MM.1S (cell line): ENCODE measurements at regions not wholly inside any gene's neighbourhood (a gene's known extent, or its start where the extent isn't known, plus 50 kb on each side); places are given as distances from the start of the nearest gene placed in this dataset.
A peak's percentile ranks its signal among the peaks of the same experiment; 100 is the strongest.

Experiments used
- DNase-seq: peaks from one replicate; pipeline ENCODE4 v3.0.0-alpha.2; 2015
- H2AFZ ChIP-seq: fragments of 300-600 bp; sonication (generic); 2 replicates; pipeline ENCODE4 v1.6.0; 2016; ENCODE audit warnings: antibody characterized with exemption, low read length
- H3F3A ChIP-seq: fragments of 300-600 bp; sonication (generic); 2 replicates; pipeline ENCODE4 v1.6.1; 2016; ENCODE audit warnings: mild to moderate bottlenecking, antibody characterized with exemption, low read length, moderate library complexity, mixed read lengths; ENCODE audit not compliant: insufficient read depth
- H3K27ac ChIP-seq: fragments of 300-600 bp; sonication (generic); 2 replicates; pipeline ENCODE4 v1.5.1; 2016; ENCODE audit warnings: mild to moderate bottlenecking, low read length
- H3K27me3 ChIP-seq: fragments of 300-600 bp; sonication (generic); replicated peaks from 2 replicates; pipeline ENCODE4 v1.6.0; 2016; ENCODE audit warnings: low read length; ENCODE audit not compliant: insufficient read depth
- H3K36me3 ChIP-seq: fragments of 300-600 bp; sonication (generic); replicated peaks from 2 replicates; pipeline ENCODE4 v1.6.1; 2016; ENCODE audit warnings: mild to moderate bottlenecking, low read length, mixed read lengths; ENCODE audit not compliant: insufficient read depth
- H3K4me1 ChIP-seq: fragments of 300-600 bp; sonication (generic); 2 replicates; pipeline ENCODE4 v1.6.1; 2016; ENCODE audit warnings: low read length, mixed read lengths
- H3K4me2 ChIP-seq: fragments of 300-600 bp; sonication (generic); 2 replicates; pipeline ENCODE4 v1.6.0; 2016; ENCODE audit warnings: low read depth, low read length
- H3K4me3 ChIP-seq: fragments of 300-600 bp; sonication (generic); 2 replicates; pipeline ENCODE4 v1.5.1; 2016; ENCODE audit warnings: low read length, mixed read lengths
- H3K79me2 ChIP-seq: fragments of 300-600 bp; sonication (generic); 2 replicates; pipeline ENCODE4 v1.6.1; 2016; ENCODE audit warnings: mixed run types, low read length, mixed read lengths
- H3K9ac ChIP-seq: fragments of 300-600 bp; sonication (generic); 2 replicates; pipeline ENCODE4 v1.6.1; 2016; ENCODE audit warnings: low read length, mixed read lengths
- H3K9me2 ChIP-seq: fragments of 300-600 bp; sonication (generic); replicated peaks from 2 replicates; pipeline ENCODE4 v1.6.1; 2016; ENCODE audit warnings: mild to moderate bottlenecking, low read length, mixed read lengths; ENCODE audit not compliant: insufficient read depth
- H3K9me3 ChIP-seq: fragments of 300-600 bp; sonication (generic); replicated peaks from 2 replicates; pipeline ENCODE4 v1.6.1; 2016; ENCODE audit warnings: mild to moderate bottlenecking, low read length, mixed read lengths; ENCODE audit not compliant: insufficient read depth
- H4K20me1 ChIP-seq: fragments of 300-600 bp; sonication (generic); 2 replicates; pipeline ENCODE4 v1.6.1; 2016; ENCODE audit warnings: mild to moderate bottlenecking, low read length, moderate library complexity, mixed read lengths; ENCODE audit not compliant: insufficient read depth
- EZH2 ChIP-seq: fragments of 300-600 bp; sonication (generic); optimal IDR thresholded peaks from 2 replicates; pipeline ENCODE3; 2017; ENCODE audit warnings: low read depth, mild to moderate bottlenecking, antibody characterized with exemption, low read length, mixed read lengths
- EZH2phosphoT487 ChIP-seq: fragments of 300-600 bp; sonication (generic); IDR thresholded peaks from 2 replicates; pipeline ENCODE4 v1.6.1; 2018; ENCODE audit warnings: antibody characterized with exemption, low read length
- TF ChIP-seq, protein P1 (sequence below): fragments of 300-600 bp; sonication (generic); IDR thresholded peaks from 2 replicates; pipeline ENCODE4 v1.5.1; 2016; ENCODE audit warnings: antibody characterized with exemption, low read length, mixed read lengths

- Histone ChIP-seq H2AFZ (no peak overlapping the region), H3K4me3 (no peak overlapping the region), H3K4me2 (no peak overlapping the region), H3K27ac (no peak overlapping the region), H3K79me2 (no peaks in the 10 kb centered on the region), H3K36me3 (no peaks in the 10 kb centered on the region), H4K20me1 (no peaks in the 10 kb centered on the region), H3K9me3 (no peaks in the 10 kb centered on the region), H3K27me3 (no peaks in the 10 kb centered on the region), H3K4me1 (no peaks in the 10 kb centered on the region), H3F3A (no peaks in the 10 kb centered on the region), H3K9me2 (no peaks in the 10 kb centered on the region), H3K9ac (no peak overlapping the region)
- no peak for DNase-seq
- TF ChIP-seq EZH2, result no peak
- no peak for TF ChIP-seq EZH2phosphoT487
- TF ChIP-seq, protein P1, sequence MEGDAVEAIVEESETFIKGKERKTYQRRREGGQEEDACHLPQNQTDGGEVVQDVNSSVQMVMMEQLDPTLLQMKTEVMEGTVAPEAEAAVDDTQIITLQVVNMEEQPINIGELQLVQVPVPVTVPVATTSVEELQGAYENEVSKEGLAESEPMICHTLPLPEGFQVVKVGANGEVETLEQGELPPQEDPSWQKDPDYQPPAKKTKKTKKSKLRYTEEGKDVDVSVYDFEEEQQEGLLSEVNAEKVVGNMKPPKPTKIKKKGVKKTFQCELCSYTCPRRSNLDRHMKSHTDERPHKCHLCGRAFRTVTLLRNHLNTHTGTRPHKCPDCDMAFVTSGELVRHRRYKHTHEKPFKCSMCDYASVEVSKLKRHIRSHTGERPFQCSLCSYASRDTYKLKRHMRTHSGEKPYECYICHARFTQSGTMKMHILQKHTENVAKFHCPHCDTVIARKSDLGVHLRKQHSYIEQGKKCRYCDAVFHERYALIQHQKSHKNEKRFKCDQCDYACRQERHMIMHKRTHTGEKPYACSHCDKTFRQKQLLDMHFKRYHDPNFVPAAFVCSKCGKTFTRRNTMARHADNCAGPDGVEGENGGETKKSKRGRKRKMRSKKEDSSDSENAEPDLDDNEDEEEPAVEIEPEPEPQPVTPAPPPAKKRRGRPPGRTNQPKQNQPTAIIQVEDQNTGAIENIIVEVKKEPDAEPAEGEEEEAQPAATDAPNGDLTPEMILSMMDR, result no peak
Observed at GRCh38 chr10:84770824-84771223, 442.4 kb downstream of the CCSER2 start.

DNA sequence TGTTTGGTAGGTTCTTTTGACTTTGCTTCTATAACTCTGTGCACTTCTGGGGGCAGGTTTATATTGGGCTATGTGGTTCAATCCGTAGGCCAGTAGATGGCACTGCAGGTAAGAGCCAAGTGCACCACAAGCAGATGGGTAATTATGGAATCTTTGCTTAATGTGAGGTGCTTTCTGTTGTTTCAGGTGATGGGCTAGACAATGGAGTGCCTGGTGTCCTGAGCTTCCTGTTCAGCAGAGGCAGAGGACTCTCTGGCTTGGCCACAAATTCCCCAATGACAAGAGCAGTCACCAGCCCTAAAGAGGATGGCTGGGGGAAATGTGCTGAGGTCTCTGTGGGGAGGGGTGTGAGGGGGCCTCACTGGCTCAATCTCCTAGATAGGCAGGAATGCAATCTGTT is 455.0 kb downstream of the CCSER2 start:
- no peaks in the 10 kb centered on the region for H3K4me1 ChIP-seq
- H3K27ac ChIP-seq, result no peak overlapping the region
- H3K27me3 ChIP-seq, result no peaks in the 10 kb centered on the region
- no peaks in the 10 kb centered on the region for H4K20me1 ChIP-seq
- no peak overlapping the region for H2AFZ ChIP-seq
- H3F3A ChIP-seq, result no peaks in the 10 kb centered on the region
- H3K9me3 ChIP-seq, result no peaks in the 10 kb centered on the region
- H3K4me3 ChIP-seq, result no peak overlapping the region
- no peak overlapping the region for H3K9ac ChIP-seq
- no peak overlapping the region for H3K4me2 ChIP-seq
- no peaks in the 10 kb centered on the region for H3K36me3 ChIP-seq
- no peaks in the 10 kb centered on the region for H3K79me2 ChIP-seq
- H3K9me2 ChIP-seq, result no peaks in the 10 kb centered on the region
- TF ChIP-seq EZH2, result no peak
- TF ChIP-seq EZH2phosphoT487, result no peak
- TF ChIP-seq, protein P1, result peak; percentile 75
- DNase-seq, result peak; percentile 51

GRCh38 chr10:84783909-84784308 is 455.5 kb downstream of the CCSER2 start:
- no peak overlapping the region for H3K4me2 ChIP-seq
- DNase-seq, result no peak
- no peaks in the 10 kb centered on the region for H3K9me3 ChIP-seq
- H3F3A ChIP-seq, result no peaks in the 10 kb centered on the region
- no peaks in the 10 kb centered on the region for H3K79me2 ChIP-seq
- H3K27me3 ChIP-seq, result no peaks in the 10 kb centered on the region
- TF ChIP-seq, protein P1, result no peak
- TF ChIP-seq EZH2 (no peak), EZH2phosphoT487 (no peak)
- H2AFZ ChIP-seq, result no peak overlapping the region
- no peaks in the 10 kb centered on the region for H3K36me3 ChIP-seq
- H3K9me2 ChIP-seq, result no peaks in the 10 kb centered on the region
- no peak overlapping the region for H3K27ac ChIP-seq
- no peaks in the 10 kb centered on the region for H3K4me1 ChIP-seq
- no peak overlapping the region for H3K4me3 ChIP-seq
- no peak overlapping the region for H3K9ac ChIP-seq
- no peaks in the 10 kb centered on the region for H4K20me1 ChIP-seq
